ENCODE measurements at regions not wholly inside any gene's neighbourhood (a gene's known extent, or its start where the extent isn't known, plus 50 kb on each side); places are given as distances from the start of the nearest gene placed in this dataset.
"Not testable (repeated sequence)": the region's sequence is repeated elsewhere in the genome, so short reads cannot be mapped to it uniquely, and the experiment has no call there.

- no peaks in the 10 kb centered on the region for H3K36me3 ChIP-seq (ENCODE audit: insufficient read depth, low read length)
Observed at GRCh38 chr5:90093751-90094485, 315.6 kb downstream of the CETN3 start.

GRCh38 chr5:90092734-90093133 lies 316.8 kb downstream of the CETN3 start:
- no peak overlapping the region for H3K4me2 ChIP-seq (ENCODE audit: low read depth, low read length, poor library complexity, severe bottlenecking)
- no peak overlapping the region for H2AFZ ChIP-seq (ENCODE audit: low read length)
- no peaks in the 10 kb centered on the region for H3K9me2 ChIP-seq (replicated peaks; ENCODE audit: insufficient read depth, low read length)
- H4K20me1 ChIP-seq (ENCODE audit: insufficient read depth, low read depth, low read length) = no peaks in the 10 kb centered on the region
- H3K9me3 ChIP-seq (ENCODE audit: low read length) = no peaks in the 10 kb centered on the region
- no peak overlapping the region for H3K27ac ChIP-seq (ENCODE audit: low read length)
- H3K27me3 ChIP-seq (ENCODE audit: low read length) = no peaks in the 10 kb centered on the region
- no peaks in the 10 kb centered on the region for H3K4me1 ChIP-seq (ENCODE audit: low read length)
- H3K36me3 ChIP-seq (ENCODE audit: insufficient read depth, low read length) = no peaks in the 10 kb centered on the region
- no peak for DNase-seq
- no peak overlapping the region for H3K9ac ChIP-seq (ENCODE audit: low read length)
- no peak overlapping the region for H3K4me3 ChIP-seq (ENCODE audit: low read length)
- no peaks in the 10 kb centered on the region for H3K79me2 ChIP-seq (ENCODE audit: low read length)

More at GRCh38 chr5:90093751-90094485, 315.6 kb downstream of the CETN3 start:
- Histone ChIP-seq H3K4me2 (ENCODE audit: low read depth, low read length, poor library complexity, severe bottlenecking) (no peak overlapping the region), H3K27ac (ENCODE audit: low read length) (no peak overlapping the region), H3K27me3 (ENCODE audit: low read length) (no peaks in the 10 kb centered on the region), H3K9me3 (ENCODE audit: low read length) (no peaks in the 10 kb centered on the region), H4K20me1 (ENCODE audit: insufficient read depth, low read depth, low read length) (no peaks in the 10 kb centered on the region), H3K79me2 (ENCODE audit: low read length) (no peaks in the 10 kb centered on the region), H3K4me1 (ENCODE audit: low read length) (no peaks in the 10 kb centered on the region), H2AFZ (ENCODE audit: low read length) (no peak overlapping the region), H3K4me3 (ENCODE audit: low read length) (no peak overlapping the region), H3K9me2 (replicated peaks; ENCODE audit: insufficient read depth, low read length) (no peaks in the 10 kb centered on the region), H3K9ac (ENCODE audit: low read length) (no peak overlapping the region)
- DNase-seq = no peak

- no peak overlapping the region for H3K27ac ChIP-seq (ENCODE audit: low read length)
- no peak overlapping the region for H3K4me3 ChIP-seq (ENCODE audit: low read length)
- H3K36me3 ChIP-seq (ENCODE audit: insufficient read depth, low read length) = no peaks in the 10 kb centered on the region
- no peak overlapping the region for H3K4me2 ChIP-seq (ENCODE audit: low read depth, low read length, poor library complexity, severe bottlenecking)
- no peaks in the 10 kb centered on the region for H4K20me1 ChIP-seq (ENCODE audit: insufficient read depth, low read depth, low read length)
- DNase-seq = no peak
- no peak overlapping the region for H3K9ac ChIP-seq (ENCODE audit: low read length)
- no peaks in the 10 kb centered on the region for H3K27me3 ChIP-seq (ENCODE audit: low read length)
- H3K9me2 ChIP-seq (replicated peaks; ENCODE audit: insufficient read depth, low read length) = 0 out of 2 replicates have a peak, but pooled peaks cover 3% of the 10 kb centered on the region
- H3K4me1 ChIP-seq (ENCODE audit: low read length) = no peaks in the 10 kb centered on the region
- H3K79me2 ChIP-seq (ENCODE audit: low read length) = no peaks in the 10 kb centered on the region
- no peaks in the 10 kb centered on the region for H3K9me3 ChIP-seq (ENCODE audit: low read length)
- no peak overlapping the region for H2AFZ ChIP-seq (ENCODE audit: low read length)
Observed at GRCh38 chr5:90084342-90084741, 325.2 kb downstream of the CETN3 start.

- not testable (repeated sequence) for DNase-seq; H3K36me3 ChIP-seq (ENCODE audit: insufficient read depth, low read length); H3K9me2 ChIP-seq (replicated peaks; ENCODE audit: insufficient read depth, low read length); H4K20me1 ChIP-seq (ENCODE audit: insufficient read depth, low read depth, low read length); H3K4me2 ChIP-seq (ENCODE audit: low read depth, low read length, poor library complexity, severe bottlenecking); H3K4me3 ChIP-seq (ENCODE audit: low read length); H3K4me1 ChIP-seq (ENCODE audit: low read length); H3K9me3 ChIP-seq (ENCODE audit: low read length); H3K9ac ChIP-seq (ENCODE audit: low read length); H3K27ac ChIP-seq (ENCODE audit: low read length); H2AFZ ChIP-seq (ENCODE audit: low read length); H3K79me2 ChIP-seq (ENCODE audit: low read length); H3K27me3 ChIP-seq (ENCODE audit: low read length)
Observed at GRCh38 chr5:90073026-90073570, 336.5 kb downstream of the CETN3 start.

GRCh38 chr5:90071656-90072055 lies 337.9 kb downstream of the CETN3 start:
- no peak for DNase-seq

GRCh38 chr5:90071066-90071465 lies 338.5 kb downstream of the CETN3 start:
- Histone ChIP-seq H3K4me2 (ENCODE audit: low read depth, low read length, poor library complexity, severe bottlenecking) (no peak overlapping the region), H3K4me3 (ENCODE audit: low read length) (no peak overlapping the region), H3K79me2 (ENCODE audit: low read length) (no peaks in the 10 kb centered on the region), H3K9me2 (replicated peaks; ENCODE audit: insufficient read depth, low read length) (no peaks in the 10 kb centered on the region), H3K9me3 (ENCODE audit: low read length) (no peaks in the 10 kb centered on the region; the same call in 1 of the 2 replicates), H3K36me3 (ENCODE audit: insufficient read depth, low read length) (no peaks in the 10 kb centered on the region), H3K9ac (ENCODE audit: low read length) (no peak overlapping the region), H2AFZ (ENCODE audit: low read length) (no peak overlapping the region), H4K20me1 (ENCODE audit: insufficient read depth, low read depth, low read length) (no peaks in the 10 kb centered on the region), H3K27me3 (ENCODE audit: low read length) (no peaks in the 10 kb centered on the region), H3K4me1 (ENCODE audit: low read length) (no peaks in the 10 kb centered on the region), H3K27ac (ENCODE audit: low read length) (no peak overlapping the region)
- DNase-seq = no peak

More at GRCh38 chr5:90071656-90072055, 337.9 kb downstream of the CETN3 start:
- Histone ChIP-seq H3K27ac (ENCODE audit: low read length) (no peak overlapping the region), H3K9ac (ENCODE audit: low read length) (no peak overlapping the region), H3K4me1 (ENCODE audit: low read length) (no peaks in the 10 kb centered on the region), H3K79me2 (ENCODE audit: low read length) (no peaks in the 10 kb centered on the region), H2AFZ (ENCODE audit: low read length) (no peak overlapping the region), H3K9me3 (ENCODE audit: low read length) (no peaks in the 10 kb centered on the region; the same call in 1 of the 2 replicates), H3K4me3 (ENCODE audit: low read length) (no peak overlapping the region), H3K27me3 (ENCODE audit: low read length) (no peaks in the 10 kb centered on the region), H3K36me3 (ENCODE audit: insufficient read depth, low read length) (no peaks in the 10 kb centered on the region), H3K9me2 (replicated peaks; ENCODE audit: insufficient read depth, low read length) (no peaks in the 10 kb centered on the region), H3K4me2 (ENCODE audit: low read depth, low read length, poor library complexity, severe bottlenecking) (no peak overlapping the region), H4K20me1 (ENCODE audit: insufficient read depth, low read depth, low read length) (no peaks in the 10 kb centered on the region)

GRCh38 chr5:90066920-90067319 lies 342.6 kb downstream of the CETN3 start:
- H2AFZ ChIP-seq (ENCODE audit: low read length) = no peak overlapping the region
- no peaks in the 10 kb centered on the region for H3K4me1 ChIP-seq (ENCODE audit: low read length)
- H3K79me2 ChIP-seq (ENCODE audit: low read length) = no peaks in the 10 kb centered on the region
- no peaks in the 10 kb centered on the region for H3K9me2 ChIP-seq (replicated peaks; ENCODE audit: insufficient read depth, low read length)
- H3K27me3 ChIP-seq (ENCODE audit: low read length) = no peaks in the 10 kb centered on the region
- H3K4me2 ChIP-seq (ENCODE audit: low read depth, low read length, poor library complexity, severe bottlenecking) = no peak overlapping the region
- H3K27ac ChIP-seq (ENCODE audit: low read length) = no peak overlapping the region
- no peak overlapping the region for H3K4me3 ChIP-seq (ENCODE audit: low read length)
- no peaks in the 10 kb centered on the region for H3K36me3 ChIP-seq (ENCODE audit: insufficient read depth, low read length)
- no peak overlapping the region for H3K9ac ChIP-seq (ENCODE audit: low read length)
- no peak for DNase-seq
- no peaks in the 10 kb centered on the region; the same call in 1 of the 2 replicates for H3K9me3 ChIP-seq (ENCODE audit: low read length)
- H4K20me1 ChIP-seq (ENCODE audit: insufficient read depth, low read depth, low read length) = no peaks in the 10 kb centered on the region

- Histone ChIP-seq H3K27ac (ENCODE audit: low read length) (no peak overlapping the region), H3K4me2 (ENCODE audit: low read depth, low read length, poor library complexity, severe bottlenecking) (no peak overlapping the region), H3K79me2 (ENCODE audit: low read length) (no peaks in the 10 kb centered on the region), H3K27me3 (ENCODE audit: low read length) (no peaks in the 10 kb centered on the region), H3K9me3 (ENCODE audit: low read length) (no peaks in the 10 kb centered on the region), H4K20me1 (ENCODE audit: insufficient read depth, low read depth, low read length) (no peaks in the 10 kb centered on the region), H3K4me3 (ENCODE audit: low read length) (no peak overlapping the region), H3K36me3 (ENCODE audit: insufficient read depth, low read length) (no peaks in the 10 kb centered on the region), H3K4me1 (ENCODE audit: low read length) (no peaks in the 10 kb centered on the region), H3K9ac (ENCODE audit: low read length) (no peak overlapping the region), H2AFZ (ENCODE audit: low read length) (no peak overlapping the region), H3K9me2 (replicated peaks; ENCODE audit: insufficient read depth, low read length) (no peaks in the 10 kb centered on the region)
- no peak for DNase-seq
Observed at GRCh38 chr5:90056911-90057705, 352.4 kb downstream of the CETN3 start.

Data from Karpas-422 (cell line).